C4-2B (cell line): ENCODE measurements at regions not wholly inside any gene's neighbourhood (a gene's known extent, or its start where the extent isn't known, plus 50 kb on each side); places are given as distances from the start of the nearest gene placed in this dataset.

Source experiments
- CTCF ChIP-seq: fragments of 450-650 bp; conservative IDR thresholded peaks from 2 replicates; pipeline ENCODE4 v1.5.1; 2017; ENCODE audit warnings: mild to moderate bottlenecking
- ZFX ChIP-seq: fragments of 450-650 bp; IDR thresholded peaks from 2 replicates; pipeline ENCODE4 v1.6.1; 2017

GRCh38 chr18:41674506-41674905 lies 280.5 kb upstream of the PIK3C3 start:
- TF ChIP-seq CTCF (no peak), ZFX (no peak)
